SU-DHL-6 (cell line): ENCODE measurements at regions not wholly inside any gene's neighbourhood (a gene's known extent, or its start where the extent isn't known, plus 50 kb on each side); places are given as distances from the start of the nearest gene placed in this dataset.

ENCODE experiments used
- H2AFZ ChIP-seq: fragments of 200-600 bp; sonication (generic); 2 replicates; pipeline ENCODE4 v1.6.1; 2014; ENCODE audit warnings: low read depth, mild to moderate bottlenecking, moderate library complexity, mixed read lengths, antibody characterized with exemption, low read length; ENCODE audit not compliant: severe bottlenecking
- H3F3A ChIP-seq: fragments of 200-600 bp; shearing (Covaris generic); 2 replicates; pipeline ENCODE4 v1.6.0; 2016; ENCODE audit warnings: antibody characterized with exemption, mild to moderate bottlenecking; ENCODE audit not compliant: insufficient read depth
- H3K27ac ChIP-seq: fragments of 200-600 bp; sonication (generic); 2 replicates; pipeline ENCODE4 v1.5.1; 2016; ENCODE audit warnings: low read depth, mild to moderate bottlenecking, low read length, moderate library complexity, mixed read lengths
- H3K27me3 ChIP-seq: fragments of 200-600 bp; sonication (generic), shearing (Covaris generic); 2 replicates; pipeline ENCODE4 v1.6.0; 2014; ENCODE audit warnings: mild to moderate bottlenecking, low read length
- H3K36me3 ChIP-seq: fragments of 200-600 bp; sonication (generic); 2 replicates; pipeline ENCODE4 v1.6.1; 2014; ENCODE audit warnings: mild to moderate bottlenecking, low read length, mixed read lengths
- H3K4me2 ChIP-seq: fragments of 300-600, 200-600 bp; shearing (Covaris generic), sonication (generic); 2 replicates; pipeline ENCODE4 v1.6.0; 2014; ENCODE audit warnings: low read length, low read depth, mild to moderate bottlenecking; ENCODE audit not compliant: poor library complexity, severe bottlenecking
- H3K4me3 ChIP-seq: fragments of 200-600 bp; sonication (generic); 2 replicates; pipeline ENCODE4 v1.5.1; 2014; ENCODE audit warnings: antibody characterized with exemption, low read length, mild to moderate bottlenecking, mixed read lengths; ENCODE audit not compliant: insufficient read depth, poor library complexity, severe bottlenecking
- H3K79me2 ChIP-seq: fragments of 200-600 bp; sonication (generic); 2 replicates; pipeline ENCODE4 v1.6.1; 2014; ENCODE audit warnings: mild to moderate bottlenecking, low read length, moderate library complexity; ENCODE audit not compliant: insufficient read depth
- H3K9ac ChIP-seq: fragments of 200-600 bp; sonication (generic); 2 replicates; pipeline ENCODE4 v1.7.0; 2014; ENCODE audit warnings: mild to moderate bottlenecking, low read length
- H3K9me2 ChIP-seq: fragments of 200-600 bp; sonication (generic); replicated peaks from 2 replicates; pipeline ENCODE4 v1.6.1; 2014; ENCODE audit warnings: low read length; ENCODE audit not compliant: insufficient read depth
- H3K9me3 ChIP-seq: fragments of 200-600 bp; sonication (generic); 2 replicates; pipeline ENCODE4 v1.6.1; 2014; ENCODE audit warnings: low read length, mixed read lengths; ENCODE audit not compliant: insufficient read depth
- H4K20me1 ChIP-seq: fragments of 200-600 bp; sonication (generic); 2 replicates; pipeline ENCODE4 v1.6.1; 2014; ENCODE audit warnings: low read depth, mild to moderate bottlenecking, antibody characterized with exemption, low read length, moderate library complexity, mixed read lengths
- CTCF ChIP-seq: fragments of 200-600 bp; sonication (generic); IDR thresholded peaks from one replicate; pipeline ENCODE4 v1.5.1; 2017; ENCODE audit warnings: antibody characterized with exemption, mild to moderate bottlenecking, low read length, moderate library complexity; ENCODE audit not compliant: insufficient read depth, poor library complexity, severe bottlenecking
- EZH2phosphoT487 ChIP-seq: fragments of 200-600 bp; sonication (generic), shearing (Covaris generic); conservative IDR thresholded peaks from 2 replicates; pipeline ENCODE4 v1.6.1; 2018; ENCODE audit warnings: mild to moderate bottlenecking, antibody characterized with exemption, low read length, moderate library complexity, mixed read lengths

GRCh38 chr1:29624320-29625083, 388.2 kb downstream of the PTPRU start:
- no peaks in the 10 kb centered on the region for H3K36me3 ChIP-seq
- no peak overlapping the region for H3K9ac ChIP-seq
- no peak overlapping the region for H3K4me3 ChIP-seq
- H3K9me2 ChIP-seq = no peaks in the 10 kb centered on the region
- no peaks in the 10 kb centered on the region for H3K27me3 ChIP-seq
- TF ChIP-seq CTCF (no peak), EZH2phosphoT487 (no peak)
- H3K9me3 ChIP-seq = no peaks in the 10 kb centered on the region
- no peaks in the 10 kb centered on the region for H3F3A ChIP-seq
- no peak overlapping the region for H3K27ac ChIP-seq
- no peaks in the 10 kb centered on the region for H3K79me2 ChIP-seq
- H4K20me1 ChIP-seq = no peaks in the 10 kb centered on the region
- H2AFZ ChIP-seq = no peak overlapping the region
- no peak overlapping the region for H3K4me2 ChIP-seq

GRCh38 chr1:29623501-29623900, 387.2 kb downstream of the PTPRU start:
- Histone ChIP-seq H2AFZ (no peak overlapping the region), H3K9ac (no peak overlapping the region), H3K27ac (no peak overlapping the region), H3K4me3 (no peak overlapping the region), H4K20me1 (no peaks in the 10 kb centered on the region), H3K9me2 (no peaks in the 10 kb centered on the region), H3K79me2 (no peaks in the 10 kb centered on the region), H3K9me3 (no peaks in the 10 kb centered on the region), H3F3A (no peaks in the 10 kb centered on the region), H3K4me2 (no peak overlapping the region), H3K27me3 (no peaks in the 10 kb centered on the region), H3K36me3 (no peaks in the 10 kb centered on the region)
- TF ChIP-seq CTCF (no peak), EZH2phosphoT487 (no peak)

- no peaks in the 10 kb centered on the region for H4K20me1 ChIP-seq
- no peaks in the 10 kb centered on the region for H3K9me3 ChIP-seq
- no peak overlapping the region for H3K4me3 ChIP-seq
- no peaks in the 10 kb centered on the region for H3K9me2 ChIP-seq
- H3K79me2 ChIP-seq = no peaks in the 10 kb centered on the region
- H3F3A ChIP-seq = no peaks in the 10 kb centered on the region
- no peaks in the 10 kb centered on the region for H3K36me3 ChIP-seq
- no peak overlapping the region for H3K27ac ChIP-seq
- no peaks in the 10 kb centered on the region for H3K27me3 ChIP-seq
- no peak overlapping the region for H3K9ac ChIP-seq
- TF ChIP-seq EZH2phosphoT487 (no peak), CTCF (no peak)
- H2AFZ ChIP-seq = no peak overlapping the region
- no peak overlapping the region for H3K4me2 ChIP-seq
Observed at GRCh38 chr1:29621826-29622435, 385.6 kb downstream of the PTPRU start.
